OCI-M2 (cell line): ENCODE measurements at regions not wholly inside any gene's neighbourhood (a gene's known extent, or its start where the extent isn't known, plus 50 kb on each side); places are given as distances from the start of the nearest gene placed in this dataset.
"Not testable (repeated sequence)": the region's sequence is repeated elsewhere in the genome, so short reads cannot be mapped to it uniquely, and the experiment has no call there.

Source experiments
- DNase-seq: peaks from one replicate; lab custom pipeline; 2025; ENCODE audit not compliant: unreplicated experiment; lab: John Stamatoyannopoulos, UW

DNA sequence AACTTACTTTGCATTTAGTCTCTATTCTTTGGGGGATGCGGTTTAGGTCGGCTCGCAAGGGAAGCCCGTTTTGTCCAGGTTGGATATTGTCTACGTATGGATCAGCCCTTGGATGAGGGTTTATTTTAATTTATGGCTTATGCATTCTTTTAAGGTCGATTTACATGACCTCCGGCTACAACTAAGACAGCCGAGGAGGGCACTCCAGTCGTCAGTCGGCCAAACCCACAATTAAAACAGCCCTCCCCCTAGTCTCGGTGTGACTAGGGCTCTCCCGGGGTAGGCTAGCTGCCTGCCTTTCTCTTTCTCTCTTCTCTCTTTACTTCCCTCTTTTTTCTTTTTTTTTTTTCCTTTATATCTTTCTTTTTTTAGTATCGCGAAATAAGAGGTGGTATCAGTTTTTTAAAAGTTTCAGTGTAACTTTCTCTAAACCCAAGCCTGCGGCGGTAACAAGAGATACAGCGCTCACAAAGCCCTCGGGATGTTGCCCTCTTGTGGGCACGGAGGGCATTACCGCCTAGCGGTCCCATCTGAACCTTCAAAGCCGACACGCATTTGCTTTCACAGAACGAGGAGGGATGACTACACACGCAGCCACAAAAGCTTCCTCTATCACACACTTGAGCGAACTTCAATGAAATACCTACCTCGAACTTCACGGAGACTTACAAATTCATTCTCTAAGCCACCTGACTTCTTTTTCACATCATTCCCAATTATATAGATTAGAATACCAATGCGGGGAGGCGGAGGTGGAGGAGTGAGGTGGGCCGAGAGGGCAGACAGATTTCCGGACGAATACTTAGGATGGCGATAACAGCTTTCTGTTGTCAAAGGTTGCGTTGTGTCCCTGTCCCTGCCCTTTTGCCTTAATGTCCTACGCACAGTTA, 132.3 kb upstream of the C11orf58 start:
- DNase-seq = peak; percentile 57

- DNase-seq = no peak
These were observed 133.0 kb upstream of the C11orf58 start for GRCh38 chr11:16605389-16605893.

GRCh38 chr11:16604794-16605388, 133.6 kb upstream of the C11orf58 start:
- DNase-seq = no peak

DNA sequence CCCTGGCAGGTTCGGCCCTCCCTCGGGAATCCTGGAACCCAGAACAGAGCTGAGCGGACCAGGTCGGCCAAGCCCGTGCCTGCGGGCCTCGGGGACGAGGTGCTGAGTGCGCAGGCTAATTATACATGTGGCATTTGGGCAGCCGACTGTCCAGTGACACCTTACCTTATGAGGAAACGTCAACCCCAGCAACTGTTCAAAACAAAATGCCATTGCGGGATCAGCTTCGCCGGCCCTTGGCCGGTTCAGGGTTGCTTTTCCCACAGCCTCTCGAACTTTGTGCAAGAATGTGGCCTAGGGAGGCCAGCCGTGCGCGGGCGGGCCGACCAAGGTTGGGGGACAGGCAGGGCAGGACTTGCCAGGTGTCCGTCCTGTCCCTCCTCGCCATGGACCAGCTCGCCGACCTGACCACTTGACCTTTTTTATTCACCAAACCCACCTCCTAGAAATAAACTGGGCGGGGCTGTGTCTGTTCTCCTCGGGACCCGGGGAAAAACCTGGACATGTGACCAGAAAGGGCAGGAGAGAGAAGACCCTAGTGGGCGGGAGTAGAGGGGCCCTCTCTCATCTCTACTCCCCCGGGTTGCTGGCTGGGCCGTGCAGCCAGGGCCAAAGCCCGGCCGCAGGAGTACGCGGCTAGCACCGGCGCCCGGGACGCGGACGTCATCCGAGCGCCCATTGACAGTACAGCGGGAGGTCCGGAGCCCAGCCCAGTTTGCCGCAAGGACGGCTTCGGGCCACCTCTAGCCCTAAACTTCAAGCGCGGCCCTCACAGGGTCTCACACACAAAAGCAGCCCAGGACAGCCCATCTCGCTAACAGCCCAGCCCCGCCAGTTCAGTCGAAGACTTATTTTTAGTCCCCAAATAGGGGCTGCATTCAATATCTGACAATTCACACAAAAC, 134.3 kb upstream of the C11orf58 start:
- DNase-seq = no peak

DNA sequence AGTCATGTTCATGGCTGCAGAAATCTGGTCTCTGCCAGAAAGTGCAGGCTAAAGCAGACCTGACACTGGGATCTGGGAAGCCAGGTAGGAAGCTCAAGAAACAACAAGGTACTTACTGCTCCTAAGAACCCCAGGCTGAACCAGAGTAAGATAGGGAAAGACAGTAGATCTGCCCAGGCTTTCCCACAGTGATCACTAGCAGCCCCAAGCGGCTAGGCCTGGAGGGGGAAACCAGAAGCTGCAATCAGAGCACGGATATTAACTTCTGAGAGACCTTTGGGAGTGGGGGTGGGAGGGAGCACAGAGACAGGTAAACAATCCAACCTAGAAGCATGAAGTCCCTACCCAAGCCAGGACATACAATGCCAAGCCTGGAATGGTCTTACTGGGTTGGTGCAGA, 135.2 kb upstream of the C11orf58 start:
- DNase-seq = no peak

- no peak for DNase-seq
These were observed 139.5 kb upstream of the C11orf58 start for GRCh38 chr11:16598906-16599305.

DNA sequence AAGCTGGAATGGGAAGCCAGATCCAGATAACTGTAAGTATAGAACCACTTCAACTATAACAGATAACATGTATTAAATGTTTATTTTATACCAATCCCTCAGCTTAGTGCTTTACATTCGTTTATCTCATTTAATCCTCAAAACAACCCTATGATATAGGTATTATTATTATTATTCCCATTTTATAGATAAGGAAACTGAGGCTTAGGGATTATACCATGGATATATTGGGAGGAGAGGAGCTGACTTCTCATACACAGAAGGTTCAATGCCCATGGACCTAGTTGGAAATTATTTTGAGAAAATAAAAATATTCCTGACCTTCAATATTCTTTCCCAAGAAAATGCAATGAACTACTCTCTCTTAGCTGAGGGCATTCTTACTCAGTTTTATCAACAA, 140.4 kb upstream of the C11orf58 start:
- DNase-seq = no peak

DNA sequence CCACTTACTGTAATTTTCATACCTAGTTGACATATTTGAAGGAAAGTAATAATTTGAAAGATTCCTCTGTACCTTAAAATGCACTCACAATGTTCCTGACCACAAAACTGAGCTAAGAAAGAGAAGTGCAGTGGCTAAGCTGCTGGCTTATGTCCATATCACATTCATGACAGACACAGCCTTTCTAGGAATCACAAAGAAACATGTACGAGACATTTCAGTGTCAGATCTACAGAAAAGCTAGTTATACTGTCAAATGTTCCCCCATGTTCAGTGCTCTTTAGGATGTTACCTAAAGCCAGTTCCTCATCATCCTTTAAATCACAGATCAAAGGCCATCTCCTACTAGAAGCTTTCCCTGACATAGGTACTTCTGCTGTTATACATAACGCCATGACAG, 142.2 kb upstream of the C11orf58 start:
- DNase-seq = no peak

- no peak for DNase-seq
These were observed 147.3 kb upstream of the C11orf58 start for GRCh38 chr11:16591157-16591556.

DNA sequence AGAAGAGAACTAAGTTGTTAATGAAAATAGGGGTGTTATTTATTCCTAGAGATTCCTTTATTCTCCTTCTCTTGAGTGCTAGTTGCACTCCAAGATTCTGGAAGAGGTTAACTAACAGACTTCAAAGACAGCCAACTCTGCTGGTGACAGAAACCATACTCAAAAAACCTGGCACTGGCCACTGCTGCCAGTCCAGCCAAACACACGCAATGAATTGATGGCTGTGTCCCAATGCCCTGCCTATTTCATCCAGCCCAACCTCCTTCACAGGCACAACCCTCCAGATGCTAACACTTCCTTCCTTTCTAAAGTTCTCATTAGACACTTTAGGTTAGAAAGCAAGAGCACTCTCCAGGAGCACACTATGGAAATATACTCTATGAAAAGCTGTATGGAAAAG, 150.8 kb upstream of the C11orf58 start:
- DNase-seq = no peak

DNA sequence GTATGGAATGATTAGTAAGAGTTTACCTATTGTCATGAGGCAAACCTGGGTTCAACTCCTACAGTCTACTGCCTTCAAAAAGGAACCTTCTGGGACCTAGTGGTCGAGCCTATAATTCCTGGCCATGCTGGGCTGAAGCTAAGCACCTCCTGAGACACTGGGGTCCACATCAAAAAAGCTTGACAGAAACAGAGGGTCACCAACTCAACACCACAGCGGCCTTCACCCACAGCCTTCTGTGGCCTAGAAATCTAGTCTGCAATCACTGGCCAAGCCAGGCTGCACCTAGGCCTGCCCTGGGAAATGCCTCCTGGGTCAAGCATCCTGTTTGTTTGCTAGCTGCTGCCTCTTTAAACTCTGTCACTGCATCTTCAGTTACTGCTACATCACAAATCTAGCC, 153.9 kb upstream of the C11orf58 start:
- DNase-seq = no peak

GRCh38 chr11:16581078-16581477, 157.4 kb upstream of the C11orf58 start:
- DNase-seq = not testable (repeated sequence)

DNA sequence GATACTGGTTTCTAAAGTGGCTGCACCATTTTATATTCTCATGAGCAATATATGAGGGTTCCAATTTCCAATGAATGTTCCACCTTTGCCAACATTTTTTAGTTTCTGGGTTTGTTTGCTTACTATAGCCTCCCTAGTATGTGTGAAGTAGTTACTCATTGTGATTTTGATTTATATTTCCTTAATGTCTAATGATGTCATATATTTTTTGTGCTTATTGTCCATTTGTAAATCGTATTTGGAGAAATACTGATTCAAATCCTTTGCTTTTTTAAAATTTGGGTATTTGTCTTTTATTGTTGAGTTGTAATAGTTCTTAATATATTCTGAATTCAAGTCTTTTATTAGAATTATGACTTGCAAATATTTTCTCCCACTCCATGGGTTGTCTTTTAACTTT, 161.0 kb upstream of the C11orf58 start:
- DNase-seq = no peak

DNA sequence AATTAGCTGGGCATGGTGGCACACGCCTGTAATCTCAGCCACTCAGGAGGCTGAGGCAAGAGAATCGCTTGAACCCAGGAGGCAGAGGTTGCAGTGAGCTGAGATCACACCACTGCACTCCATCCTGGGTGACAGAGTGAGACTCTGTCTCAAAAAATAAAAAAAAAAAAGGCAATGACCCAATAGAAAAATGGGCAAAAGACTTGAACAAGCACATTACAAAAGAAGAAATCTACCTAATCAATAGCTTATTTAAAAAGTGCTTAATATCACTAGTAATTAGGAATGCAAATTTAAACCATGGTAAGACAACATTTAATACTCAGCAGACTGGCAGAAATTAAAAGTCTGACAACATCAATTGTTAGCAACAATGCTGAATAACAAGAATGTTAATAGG, 163.6 kb upstream of the C11orf58 start:
- not testable (repeated sequence) for DNase-seq

GRCh38 chr11:16572945-16573344, 165.5 kb upstream of the C11orf58 start:
- DNase-seq = no peak

DNA sequence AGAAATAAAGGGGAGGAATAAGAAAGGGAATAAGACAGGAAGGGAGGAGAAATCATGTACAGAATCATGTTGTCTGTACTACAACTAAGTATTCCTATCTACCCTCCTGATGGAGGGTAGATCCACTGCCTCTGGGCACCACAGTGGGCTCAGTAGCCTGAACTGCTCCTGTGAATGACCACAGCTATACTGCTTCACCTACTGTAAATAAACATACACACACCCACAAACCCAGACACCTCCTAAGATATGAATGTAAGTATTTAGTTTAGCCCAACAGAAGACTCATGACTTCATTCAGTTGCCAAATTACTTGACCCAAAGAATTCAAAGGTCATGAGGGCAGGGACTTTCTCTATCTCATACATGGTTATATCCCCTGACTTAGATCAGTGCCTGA, 177.3 kb upstream of the C11orf58 start:
- DNase-seq = no peak

DNA sequence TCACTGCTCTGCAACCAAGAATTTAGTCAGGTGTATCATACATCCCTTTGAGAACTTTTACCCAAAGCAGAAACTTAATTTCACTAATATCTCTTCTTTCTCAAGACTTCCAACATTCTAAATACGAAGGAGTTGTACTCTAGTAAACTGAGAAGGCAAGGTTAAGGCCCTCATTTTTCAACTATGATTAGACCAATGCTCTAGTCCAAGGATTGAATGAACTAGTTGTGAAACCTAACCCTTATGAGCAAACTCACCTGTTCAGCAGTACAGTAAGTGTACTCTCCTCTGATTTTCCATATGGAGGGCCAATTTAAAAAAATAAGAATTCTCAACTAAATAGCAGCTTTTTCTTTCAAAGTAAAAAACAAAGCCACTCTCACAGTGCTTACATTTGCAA, 180.0 kb upstream of the C11orf58 start:
- DNase-seq = no peak

DNA sequence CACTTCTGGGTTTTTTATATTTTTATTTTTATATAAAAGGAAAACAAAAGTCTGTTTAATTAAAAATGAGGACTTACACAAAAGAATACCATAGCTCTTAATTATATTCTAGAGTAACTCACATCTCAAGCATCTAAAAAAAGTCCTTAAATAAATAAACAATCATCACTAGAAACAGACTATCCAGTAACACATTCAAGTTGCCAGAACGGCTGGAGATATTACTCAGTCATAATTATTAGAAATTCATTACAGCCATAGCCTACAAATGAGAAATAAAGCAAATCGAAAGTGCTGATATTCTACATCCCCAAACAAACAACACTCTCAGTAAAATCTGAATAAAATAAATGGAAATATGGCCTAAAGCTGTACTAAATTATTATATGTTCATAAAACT, 182.5 kb upstream of the C11orf58 start:
- DNase-seq = no peak

- no peak for DNase-seq
These were observed 184.1 kb upstream of the C11orf58 start for GRCh38 chr11:16554361-16554760.

DNA sequence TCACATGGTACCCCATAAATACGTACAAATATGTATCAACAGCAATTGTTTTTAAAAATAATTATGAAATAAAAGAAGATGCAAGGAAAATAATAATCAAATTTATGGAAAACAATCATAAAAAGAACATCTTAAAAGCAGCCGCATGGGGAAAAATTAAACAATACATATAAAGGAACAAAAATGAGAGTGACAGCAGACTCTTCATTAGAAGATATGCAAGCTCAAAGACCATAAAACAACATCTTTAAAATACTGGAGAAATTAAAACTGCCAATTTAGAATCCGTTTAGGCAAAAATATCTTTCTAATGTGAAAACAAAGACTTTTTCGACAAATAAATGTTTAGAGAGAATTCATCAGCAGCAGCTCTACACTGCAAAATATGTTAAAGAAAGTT, 190.6 kb upstream of the C11orf58 start:
- no peak for DNase-seq

DNA sequence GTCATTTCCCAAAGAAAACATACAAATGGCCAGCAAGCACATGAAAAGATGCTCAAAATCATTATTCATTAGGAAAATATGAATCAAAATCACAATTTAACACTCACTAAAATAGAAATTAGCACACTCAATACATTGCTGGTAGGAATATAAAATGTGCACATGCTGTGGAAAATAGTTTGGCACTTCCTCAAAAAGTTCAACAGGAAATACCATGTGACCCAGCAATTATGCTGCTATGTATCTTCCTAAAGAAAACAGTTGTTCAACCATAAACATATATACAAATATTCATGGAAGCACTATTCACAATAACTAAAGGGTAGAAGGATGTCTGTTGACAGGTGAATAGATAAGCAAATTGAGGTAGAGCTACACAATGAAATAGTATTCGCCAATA, 187.3 kb upstream of the SOX6 start:
- DNase-seq = no peak
